ENCODE measurements at regions not wholly inside any gene's neighbourhood (a gene's known extent, or its start where the extent isn't known, plus 50 kb on each side); places are given as distances from the start of the nearest gene placed in this dataset.

DNA sequence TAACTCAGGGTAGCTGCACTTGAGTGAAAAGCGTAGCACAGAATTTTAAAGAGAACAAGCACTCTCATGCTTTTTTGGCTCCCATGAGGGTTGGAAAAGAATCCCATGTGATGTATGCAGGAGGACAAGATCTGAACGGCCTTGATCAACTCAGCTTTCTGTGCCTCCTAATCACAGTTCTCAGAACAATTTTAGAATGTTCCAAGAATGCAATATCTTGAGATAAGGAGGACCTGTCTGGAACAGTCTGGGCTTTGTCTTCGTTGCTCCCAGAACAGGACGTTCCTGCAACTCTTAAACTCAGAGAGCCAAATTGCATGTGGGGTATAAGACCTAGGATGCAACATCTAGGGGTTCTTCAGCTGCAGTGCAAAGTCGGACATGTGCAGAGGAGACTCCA, 582.7 kb downstream of the RERGL start:
- Histone ChIP-seq H4K8ac (replicated peaks; ENCODE audit: insufficient read length, low read depth, low read length) (no peak overlapping the region), H3K23ac (ENCODE audit: insufficient read length, low read depth, low read length) (no peak overlapping the region), H4K91ac (ENCODE audit: insufficient read length, low read depth, low read length) (no peak overlapping the region), H3K4me2 (ENCODE audit: insufficient read depth, insufficient read length, low read length) (no peak overlapping the region), H3K79me1 (ENCODE audit: insufficient read depth, low read depth, low read length, poor library complexity, severe bottlenecking) (no peaks in the 10 kb centered on the region), H2BK5ac (ENCODE audit: insufficient read length, low read length) (no peak overlapping the region), H3K4me1 (ENCODE audit: insufficient read depth, low read length) (peaks cover 6% of the 10 kb centered on the region; the same call in 1 of the 2 replicates), H3K14ac (ENCODE audit: insufficient read depth, low read length) (no peak overlapping the region), H3K18ac (ENCODE audit: insufficient read length, low read depth, low read length) (no peak overlapping the region), H3K79me2 (ENCODE audit: insufficient read depth, low read length) (no peaks in the 10 kb centered on the region), H3K27me3 (ENCODE audit: insufficient read depth, low read length) (no peaks in the 10 kb centered on the region), H4K5ac (ENCODE audit: insufficient read length, low read depth, low read length) (no peak overlapping the region), H2AK5ac (ENCODE audit: insufficient read length, low read length) (no peak overlapping the region), H3K9me3 (ENCODE audit: control insufficient read depth, low read depth, low read length) (no peaks in the 10 kb centered on the region), H2AFZ (ENCODE audit: low read length) (no peak overlapping the region), H3K9ac (ENCODE audit: extremely low read depth, insufficient read length, low read length) (no peak overlapping the region), H4K20me1 (ENCODE audit: control insufficient read depth, insufficient read depth, insufficient read length) (no peaks in the 10 kb centered on the region), H3K56ac (ENCODE audit: insufficient read length, low read depth, low read length) (no peak overlapping the region), H2BK15ac (ENCODE audit: low read depth, low read length) (no peak overlapping the region), H2BK20ac (ENCODE audit: low read depth, low read length, poor library complexity, severe bottlenecking) (no peak overlapping the region), H2BK12ac (ENCODE audit: insufficient read length, low read depth, low read length) (no peak overlapping the region), H3K23me2 (ENCODE audit: insufficient read length, low read depth, low read length, poor library complexity, severe bottlenecking) (no peaks in the 10 kb centered on the region), H3K27ac (ENCODE audit: insufficient read length, low read depth, low read length) (no peak overlapping the region), H3K4ac (ENCODE audit: low read depth, low read length) (no peak overlapping the region), H3T11ph (ENCODE audit: low read length) (no peak overlapping the region), H2BK120ac (ENCODE audit: low read depth, low read length, poor library complexity, severe bottlenecking) (no peak overlapping the region)
- Mint-ChIP-seq H3K36me3 (ENCODE audit: insufficient read depth in 1 of 3, low read depth in 3 of 3) (no peaks in the 10 kb centered on the region), H3K27ac (no peak overlapping the region), H3K4me1 (peaks cover 11 to 13% of the 10 kb centered on the region in 2 experiments), H3K9me3 (no peaks in the 10 kb centered on the region), H3K27me3 (ENCODE audit: low read depth) (no peaks in the 10 kb centered on the region), H3K4me3 (no peak overlapping the region)
- TF ChIP-seq, protein P1, sequence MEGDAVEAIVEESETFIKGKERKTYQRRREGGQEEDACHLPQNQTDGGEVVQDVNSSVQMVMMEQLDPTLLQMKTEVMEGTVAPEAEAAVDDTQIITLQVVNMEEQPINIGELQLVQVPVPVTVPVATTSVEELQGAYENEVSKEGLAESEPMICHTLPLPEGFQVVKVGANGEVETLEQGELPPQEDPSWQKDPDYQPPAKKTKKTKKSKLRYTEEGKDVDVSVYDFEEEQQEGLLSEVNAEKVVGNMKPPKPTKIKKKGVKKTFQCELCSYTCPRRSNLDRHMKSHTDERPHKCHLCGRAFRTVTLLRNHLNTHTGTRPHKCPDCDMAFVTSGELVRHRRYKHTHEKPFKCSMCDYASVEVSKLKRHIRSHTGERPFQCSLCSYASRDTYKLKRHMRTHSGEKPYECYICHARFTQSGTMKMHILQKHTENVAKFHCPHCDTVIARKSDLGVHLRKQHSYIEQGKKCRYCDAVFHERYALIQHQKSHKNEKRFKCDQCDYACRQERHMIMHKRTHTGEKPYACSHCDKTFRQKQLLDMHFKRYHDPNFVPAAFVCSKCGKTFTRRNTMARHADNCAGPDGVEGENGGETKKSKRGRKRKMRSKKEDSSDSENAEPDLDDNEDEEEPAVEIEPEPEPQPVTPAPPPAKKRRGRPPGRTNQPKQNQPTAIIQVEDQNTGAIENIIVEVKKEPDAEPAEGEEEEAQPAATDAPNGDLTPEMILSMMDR (conservative IDR thresholded peaks at IDR 0.05): no peak
- no CpG with 5 or more reads among the region's 5 CpGs for WGBS (ENCODE audit: extremely low coverage, insufficient read length, low lambda C conversion rate)
- no peak for DNase-seq
